Raji (cell line): ENCODE measurements at regions not wholly inside any gene's neighbourhood (a gene's known extent, or its start where the extent isn't known, plus 50 kb on each side); places are given as distances from the start of the nearest gene placed in this dataset.

Experiments used
- POLR2A ChIP-seq: IDR thresholded peaks from 2 replicates; pipeline ENCODE4 v1.6.1; 2011; ENCODE audit warnings: low read depth, low read length, control low read depth; ENCODE audit not compliant: insufficient read depth

- no peak for TF ChIP-seq POLR2A
These were observed 201.0 kb upstream of the ZNF217 start for GRCh38 chr20:53794529-53795115.

GRCh38 chr20:53793783-53794383, 200.2 kb upstream of the ZNF217 start:
- TF ChIP-seq POLR2A = no peak

DNA sequence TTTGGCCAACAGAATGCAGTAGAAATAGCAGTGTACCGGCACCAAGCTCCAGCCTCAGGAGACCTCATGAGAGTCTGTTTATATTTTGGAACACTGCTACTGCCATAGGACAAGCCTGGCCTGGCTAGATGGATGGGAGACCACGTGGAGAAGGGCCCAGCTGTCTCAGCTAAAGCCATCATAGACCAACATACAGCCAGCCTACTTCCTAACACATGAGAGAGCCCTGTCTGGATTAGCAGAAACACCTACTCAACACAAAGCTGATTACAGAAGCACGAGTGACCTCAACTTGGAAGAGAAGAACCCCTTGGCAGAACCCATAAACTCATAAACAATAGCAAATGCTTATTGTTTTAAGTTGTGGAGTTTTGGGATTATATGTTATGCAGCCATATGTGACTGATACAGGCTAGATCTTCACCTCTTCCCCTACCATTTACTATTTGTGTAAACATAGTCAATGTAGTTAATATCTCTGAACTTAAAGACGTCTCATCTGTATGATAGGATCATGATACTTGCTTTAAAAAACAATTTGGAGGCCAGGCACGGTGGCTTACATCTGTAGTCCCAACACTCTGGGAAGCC, 199.4 kb upstream of the ZNF217 start:
- no peak for TF ChIP-seq POLR2A

DNA sequence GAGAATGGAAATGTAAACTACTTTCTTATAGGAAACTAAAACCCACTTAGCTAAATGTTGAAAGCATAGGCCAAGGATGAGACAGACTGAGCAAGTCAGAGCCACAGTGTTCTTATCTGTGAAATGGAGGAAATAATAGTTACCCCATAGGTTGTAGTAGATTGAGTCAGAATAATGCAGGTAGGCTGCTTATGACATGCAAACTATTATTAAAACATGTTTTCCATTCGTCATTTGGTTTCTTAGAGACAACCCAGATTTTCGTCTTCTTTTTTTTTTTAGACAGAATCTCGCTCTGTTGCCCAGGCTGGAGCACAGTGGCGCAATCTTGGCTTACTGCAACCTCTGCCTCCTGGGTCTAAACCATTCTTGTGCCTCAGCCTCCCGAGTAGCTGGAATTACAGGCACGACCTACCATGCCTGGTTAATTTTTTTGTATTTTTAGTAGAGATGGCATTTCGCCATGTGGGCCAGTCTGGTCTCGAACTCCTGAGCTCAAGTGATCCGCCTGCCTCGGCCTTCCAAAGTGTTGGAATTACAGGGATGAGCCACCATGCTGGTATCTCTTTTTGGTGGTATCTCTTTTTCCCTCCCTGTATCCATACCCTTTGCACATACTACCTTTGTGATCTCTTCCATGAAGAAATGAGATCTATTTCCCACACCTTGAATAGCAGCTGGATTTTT, 196.5 kb upstream of the ZNF217 start:
- TF ChIP-seq POLR2A = no peak

DNA sequence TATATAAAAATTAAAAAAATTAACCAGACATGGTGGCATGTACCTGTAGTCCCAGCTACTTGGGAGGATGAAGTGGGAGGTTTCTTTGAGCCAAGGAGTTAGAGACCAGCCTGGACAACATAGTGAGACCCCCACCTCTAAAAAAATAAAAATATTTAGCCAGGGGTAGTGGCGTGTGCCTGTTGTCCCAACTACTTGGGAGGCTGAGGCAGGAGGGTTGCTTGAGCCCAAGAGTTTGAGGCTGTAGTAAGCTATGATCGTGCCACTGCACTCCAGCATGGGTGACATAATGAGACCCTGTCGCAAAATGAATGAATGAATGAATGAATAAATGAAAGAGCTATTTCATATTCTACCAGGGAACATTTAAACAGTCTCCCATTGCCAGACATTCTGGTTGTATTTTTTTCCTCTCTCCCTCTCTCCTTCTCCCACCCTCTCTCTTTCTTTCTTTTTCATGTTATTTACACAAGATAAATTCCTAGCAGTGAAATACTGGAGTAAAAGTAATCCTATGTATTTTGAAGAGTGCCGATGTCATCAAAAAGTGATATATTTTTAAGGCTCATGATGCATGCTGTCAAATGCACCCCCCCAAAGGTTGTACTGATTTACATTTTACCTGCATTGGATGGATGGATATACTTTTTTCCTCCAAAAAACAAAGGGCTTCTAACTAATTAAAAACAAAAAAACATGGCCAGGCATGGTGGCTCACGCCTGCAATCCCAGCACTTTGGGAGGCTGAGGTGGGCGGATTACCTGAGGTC, 194.8 kb upstream of the ZNF217 start:
- TF ChIP-seq POLR2A = no peak

GRCh38 chr20:53786445-53787267, 193.0 kb upstream of the ZNF217 start:
- no peak for TF ChIP-seq POLR2A

DNA sequence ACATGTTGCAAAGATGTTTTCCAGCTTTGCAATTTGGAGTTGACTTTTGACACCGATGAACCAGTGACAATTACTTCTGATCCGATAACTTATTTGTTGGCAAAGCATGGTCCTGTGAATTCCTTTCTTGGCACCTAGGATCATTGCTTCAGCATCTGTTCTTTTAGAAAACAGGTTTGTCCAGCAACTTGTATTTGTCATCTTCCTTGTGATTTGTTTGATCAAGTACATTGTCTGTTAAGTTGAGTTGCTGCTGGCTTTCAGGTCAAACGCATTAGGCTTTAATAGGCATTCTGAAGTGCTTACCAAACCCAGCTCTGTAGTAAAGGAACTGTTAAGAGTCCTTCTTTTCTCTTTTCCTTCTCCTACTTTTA, 192.4 kb upstream of the ZNF217 start:
- TF ChIP-seq POLR2A = no peak

DNA sequence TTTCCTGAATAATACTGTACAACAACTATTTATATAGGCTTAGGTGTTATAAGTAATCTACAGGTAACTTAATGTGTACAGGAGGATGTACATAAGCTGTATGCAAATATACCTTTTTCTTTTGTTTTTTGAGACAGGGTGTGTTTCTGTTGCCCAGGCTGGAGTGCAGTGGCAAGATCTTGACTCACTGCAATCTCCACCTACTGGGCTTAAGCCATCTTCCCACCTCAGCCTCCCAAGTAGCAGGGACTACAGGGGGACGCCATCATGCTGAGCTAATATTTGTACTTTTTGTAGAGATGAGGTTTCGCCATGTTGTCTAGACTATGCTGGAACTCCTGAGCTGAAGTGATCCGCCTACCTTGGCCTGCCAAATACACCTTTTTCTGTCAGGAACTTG, 191.7 kb upstream of the ZNF217 start:
- TF ChIP-seq POLR2A = no peak

- TF ChIP-seq POLR2A = no peak
These were observed 190.1 kb upstream of the ZNF217 start for GRCh38 chr20:53783768-53784167.

- no peak for TF ChIP-seq POLR2A
These were observed 189.1 kb upstream of the ZNF217 start for GRCh38 chr20:53782612-53783246.

GRCh38 chr20:53779822-53780221, 186.2 kb upstream of the ZNF217 start:
- TF ChIP-seq POLR2A = no peak

DNA sequence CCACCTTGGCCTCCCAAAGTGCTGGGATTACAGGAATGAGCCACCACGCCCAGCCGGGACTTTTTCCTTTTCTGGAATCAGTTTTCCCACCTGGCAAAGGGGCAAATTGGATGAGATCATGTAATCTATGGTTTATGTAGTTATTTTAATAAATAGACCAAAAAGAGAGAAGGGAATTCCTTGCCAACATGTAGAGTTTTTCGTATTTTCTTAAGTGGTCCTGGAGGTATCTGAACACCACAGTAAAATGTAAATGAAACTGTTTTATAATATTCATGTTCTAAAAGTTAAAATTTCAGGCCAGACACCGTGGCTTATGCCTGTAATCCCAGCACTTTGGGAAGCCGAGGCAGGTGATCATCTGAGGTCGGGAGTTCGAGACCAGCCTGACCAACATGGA, 185.1 kb upstream of the ZNF217 start:
- no peak for TF ChIP-seq POLR2A

DNA sequence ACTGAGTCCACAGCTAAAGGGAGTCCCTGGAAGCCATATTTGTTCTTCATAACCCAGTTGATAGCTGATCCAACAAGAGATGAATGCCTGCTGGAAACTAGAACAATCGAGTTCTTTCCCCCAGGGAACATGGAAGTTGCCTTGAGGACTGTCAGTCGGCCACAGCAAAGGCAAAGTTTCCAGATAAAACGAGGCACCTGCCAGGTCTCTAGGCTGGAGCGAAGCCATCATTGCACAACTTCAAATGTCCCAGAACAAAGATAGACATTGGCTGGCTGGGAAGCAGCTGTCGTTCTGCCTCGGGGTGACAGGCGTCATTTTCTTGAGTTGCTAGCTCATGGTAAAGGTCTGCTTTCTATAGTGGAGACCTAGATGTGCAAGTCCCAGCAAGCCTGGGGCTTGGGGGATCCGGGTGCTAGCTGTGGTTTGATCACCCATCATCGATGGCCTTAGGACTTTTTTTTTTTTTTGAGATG, 184.4 kb upstream of the ZNF217 start:
- no peak for TF ChIP-seq POLR2A

GRCh38 chr20:53776858-53777257, 183.2 kb upstream of the ZNF217 start:
- no peak for TF ChIP-seq POLR2A

- no peak for TF ChIP-seq POLR2A
These were observed 181.0 kb upstream of the ZNF217 start for GRCh38 chr20:53774461-53775203.
